Type B pancreatic cell (in vitro differentiated cells): ENCODE measurements at regions not wholly inside any gene's neighbourhood (a gene's known extent, or its start where the extent isn't known, plus 50 kb on each side); places are given as distances from the start of the nearest gene placed in this dataset.
"Not testable (repeated sequence)": the region's sequence is repeated elsewhere in the genome, so short reads cannot be mapped to it uniquely, and the experiment has no call there.

Source experiments
- DNase-seq: peaks from one replicate; pipeline ENCODE4 v3.0.0; 2021; ENCODE audit warnings: mixed read lengths; ENCODE audit not compliant: unreplicated experiment; ENCODE audit errors: extremely low spot score
- H3K27ac Mint-ChIP-seq: 2 replicates; pipeline ENCODE4 v1.8.0; 2021; ENCODE audit warnings: mild to moderate bottlenecking, mixed read lengths
- H3K27me3 Mint-ChIP-seq: 2 replicates; pipeline ENCODE4 v1.8.0; 2021; ENCODE audit warnings: mixed read lengths
- H3K36me3 Mint-ChIP-seq: 2 replicates; pipeline ENCODE4 v1.8.0; 2021; ENCODE audit warnings: mixed read lengths
- H3K4me1 Mint-ChIP-seq: one replicate; pipeline ENCODE4 v1.8.0; 2021; ENCODE audit warnings: mixed read lengths; ENCODE audit not compliant: unreplicated experiment
- H3K4me3 Mint-ChIP-seq: 2 replicates; pipeline ENCODE4 v1.8.0; 2021; ENCODE audit warnings: mild to moderate bottlenecking, mixed read lengths
- H3K9me3 Mint-ChIP-seq: 2 replicates; pipeline ENCODE4 v1.8.0; 2021; ENCODE audit warnings: mixed read lengths
- CTCF ChIP-seq: fragments of 200-600 bp; sonication (generic); conservative IDR thresholded peaks from 2 replicates; pipeline ENCODE4 v1.5.0; 2021; ENCODE audit warnings: antibody characterized with exemption, mild to moderate bottlenecking

GRCh38 chr13:33561627-33562026 is 256.3 kb upstream of the RFC3 start:
- no peak for TF ChIP-seq CTCF
- Mint-ChIP-seq H3K27me3 (peaks cover 30% of the 10 kb centered on the region), H3K36me3 (no peaks in the 10 kb centered on the region), H3K4me3 (no peak overlapping the region), H3K27ac (no peak overlapping the region), H3K4me1 (no peaks in the 10 kb centered on the region), H3K9me3 (no peaks in the 10 kb centered on the region)
- DNase-seq, result no peak

GRCh38 chr13:33571618-33572017 is 246.3 kb upstream of the RFC3 start:
- Mint-ChIP-seq H3K27ac (no peak overlapping the region), H3K4me1 (no peaks in the 10 kb centered on the region), H3K27me3 (peaks cover 11% of the 10 kb centered on the region), H3K4me3 (no peak overlapping the region), H3K36me3 (no peaks in the 10 kb centered on the region), H3K9me3 (peaks cover 4% of the 10 kb centered on the region)
- no peak for TF ChIP-seq CTCF
- no peak for DNase-seq

- H3K36me3 Mint-ChIP-seq, H3K9me3 Mint-ChIP-seq, H3K4me3 Mint-ChIP-seq, H3K4me1 Mint-ChIP-seq, H3K27ac Mint-ChIP-seq, DNase-seq: not testable (repeated sequence)
- H3K27me3 Mint-ChIP-seq, result peaks cover 11% of the 10 kb centered on the region
Measured at GRCh38 chr13:33572322-33572721, 245.6 kb upstream of the RFC3 start.

GRCh38 chr13:33575378-33575777 is 242.6 kb upstream of the RFC3 start:
- TF ChIP-seq CTCF, result no peak
- no peak for DNase-seq
- H3K36me3 Mint-ChIP-seq, result no peaks in the 10 kb centered on the region
- H3K27ac Mint-ChIP-seq, result no peak overlapping the region
- H3K4me1 Mint-ChIP-seq, result no peaks in the 10 kb centered on the region
- H3K27me3 Mint-ChIP-seq, result peaks cover 9% of the 10 kb centered on the region
- no peak overlapping the region for H3K4me3 Mint-ChIP-seq
- H3K9me3 Mint-ChIP-seq, result peaks cover 4% of the 10 kb centered on the region

- no peak for DNase-seq
- Mint-ChIP-seq H3K9me3 (peaks cover 4% of the 10 kb centered on the region), H3K27ac (no peak overlapping the region), H3K27me3 (no peaks in the 10 kb centered on the region), H3K36me3 (no peaks in the 10 kb centered on the region), H3K4me1 (no peaks in the 10 kb centered on the region), H3K4me3 (no peak overlapping the region)
- no peak for TF ChIP-seq CTCF
Measured at GRCh38 chr13:33577007-33577406, 240.9 kb upstream of the RFC3 start.

- H3K27me3 Mint-ChIP-seq, result no peaks in the 10 kb centered on the region
- TF ChIP-seq CTCF, result no peak
- no peaks in the 10 kb centered on the region for H3K9me3 Mint-ChIP-seq
- H3K4me3 Mint-ChIP-seq, result no peak overlapping the region
- no peaks in the 10 kb centered on the region for H3K36me3 Mint-ChIP-seq
- H3K27ac Mint-ChIP-seq, result no peak overlapping the region
- no peak for DNase-seq
- H3K4me1 Mint-ChIP-seq, result no peaks in the 10 kb centered on the region
Measured at GRCh38 chr13:33578786-33579185, 239.2 kb upstream of the RFC3 start.
